GM18499 (cell line): ENCODE measurements at regions not wholly inside any gene's neighbourhood (a gene's known extent, or its start where the extent isn't known, plus 50 kb on each side); places are given as distances from the start of the nearest gene placed in this dataset.

ENCODE experiments used
- ATAC-seq: cut with Tn5 transposase; IDR thresholded peaks from one replicate; pipeline ENCODE4 v1.9.1; 2021; ENCODE audit warnings: moderate number of reproducible peaks; ENCODE audit not compliant: insufficient read depth, unreplicated experiment

DNA sequence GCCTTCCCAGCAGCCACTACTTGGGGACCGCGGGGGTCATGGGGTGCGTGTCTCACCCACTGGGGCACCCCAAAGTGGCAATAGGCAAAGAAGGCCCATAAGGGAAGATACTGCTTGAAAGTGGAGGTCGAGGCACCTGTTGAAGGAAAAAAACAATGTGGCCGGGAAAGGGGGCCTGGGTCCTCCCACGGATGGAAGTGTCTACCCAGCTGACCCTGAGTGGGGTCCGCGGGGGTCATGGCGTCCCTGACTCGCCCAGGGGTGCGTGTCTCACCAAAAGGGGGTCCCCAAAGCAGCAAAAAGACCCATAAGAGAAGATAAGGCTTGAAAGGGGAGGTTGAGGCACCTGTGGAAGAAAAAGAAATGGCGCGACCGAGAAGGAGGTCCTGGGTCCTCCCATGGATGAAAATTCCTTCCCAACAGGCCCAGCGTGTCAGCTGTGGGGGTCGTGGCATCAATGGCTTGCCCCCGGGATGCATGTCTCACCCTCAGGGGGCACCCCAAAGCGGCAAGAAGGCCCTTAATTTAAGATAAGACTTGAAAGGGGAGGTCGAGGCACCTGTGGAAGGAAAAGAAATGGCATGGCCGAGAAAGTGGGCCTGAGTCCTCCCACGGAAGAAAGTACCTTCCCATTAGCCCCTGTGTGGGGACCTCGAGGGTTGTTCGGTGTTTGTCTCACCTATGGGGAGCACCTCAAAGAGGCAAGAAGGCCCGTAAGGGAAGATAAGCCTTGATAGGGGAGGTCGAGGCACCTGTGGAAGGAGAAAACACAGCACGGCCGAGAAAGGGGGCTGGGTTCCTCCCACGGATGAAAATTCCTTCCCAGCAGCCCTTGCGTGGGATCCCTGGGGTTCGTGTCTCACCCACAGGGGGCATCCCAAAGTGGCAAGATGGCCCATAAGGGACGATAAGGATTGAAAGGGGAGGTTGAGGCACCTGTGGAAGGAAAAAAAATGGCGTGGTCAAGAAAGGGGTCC lies 266.0 kb downstream of the ALG10 start:
- no peak for ATAC-seq

DNA sequence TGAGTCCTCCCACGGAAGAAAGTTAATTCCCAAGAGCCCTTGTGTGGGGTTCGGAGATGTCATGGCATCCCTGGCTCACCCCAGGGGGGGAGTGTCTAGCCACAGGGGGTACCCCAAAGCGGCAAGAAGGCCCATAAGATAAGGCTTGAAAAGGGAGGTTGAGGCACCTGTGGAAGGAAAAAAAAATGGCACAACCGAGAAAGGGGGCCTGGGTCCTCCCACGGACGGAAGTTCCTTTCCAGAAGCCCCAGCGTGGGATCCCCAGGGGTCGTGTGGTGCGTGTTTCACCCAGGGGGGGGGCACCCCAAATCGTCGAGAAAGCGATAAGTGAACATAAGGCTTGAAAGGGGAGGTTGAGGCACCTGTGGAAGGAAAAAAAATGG lies 266.7 kb downstream of the ALG10 start:
- ATAC-seq = no peak

DNA sequence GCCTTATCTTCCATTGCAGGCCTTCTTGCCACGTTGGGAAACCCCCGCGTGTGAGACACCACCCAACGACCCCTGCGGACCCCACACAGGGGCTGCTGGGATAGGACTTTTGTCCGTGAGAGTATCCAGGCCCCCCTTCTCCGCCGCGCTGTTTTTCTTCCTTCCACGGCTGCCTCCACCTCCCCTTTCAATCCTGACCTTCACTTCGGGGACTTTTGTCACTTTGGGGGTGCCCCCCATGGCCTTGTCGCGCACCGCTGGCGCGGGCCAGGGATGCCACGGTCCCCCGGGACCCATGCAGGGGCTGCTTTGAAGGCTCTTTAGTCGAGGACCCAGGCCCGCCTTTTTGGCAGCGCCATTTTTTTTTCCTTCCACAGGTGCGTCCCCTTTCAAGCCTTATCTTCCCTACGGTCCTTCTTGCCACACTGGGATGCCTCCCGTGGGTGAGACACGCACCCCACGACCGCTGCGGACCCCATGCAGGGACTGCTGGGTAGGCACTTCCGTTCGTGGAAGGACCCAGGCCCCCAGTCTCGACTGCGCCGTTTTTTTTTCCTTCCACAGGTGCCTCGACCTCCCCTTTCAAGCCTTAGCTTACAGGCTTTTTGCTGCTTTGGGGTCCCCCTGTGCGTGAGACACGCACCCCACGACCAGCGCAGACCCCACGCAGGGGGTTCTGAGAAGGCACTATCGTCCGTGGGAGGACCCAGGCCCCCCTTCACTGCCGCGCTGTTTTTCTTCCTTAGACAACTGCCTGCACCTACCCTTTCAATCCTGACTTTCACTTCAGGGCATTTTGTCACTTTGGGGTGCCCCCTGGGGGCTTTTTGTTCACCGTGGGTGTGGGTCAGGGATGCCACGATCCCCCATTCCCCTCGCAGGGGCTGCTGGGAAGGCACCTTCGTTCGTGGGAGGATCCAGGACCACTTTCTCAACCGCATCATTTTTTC lies 267.4 kb downstream of the ALG10 start:
- ATAC-seq = no peak

DNA sequence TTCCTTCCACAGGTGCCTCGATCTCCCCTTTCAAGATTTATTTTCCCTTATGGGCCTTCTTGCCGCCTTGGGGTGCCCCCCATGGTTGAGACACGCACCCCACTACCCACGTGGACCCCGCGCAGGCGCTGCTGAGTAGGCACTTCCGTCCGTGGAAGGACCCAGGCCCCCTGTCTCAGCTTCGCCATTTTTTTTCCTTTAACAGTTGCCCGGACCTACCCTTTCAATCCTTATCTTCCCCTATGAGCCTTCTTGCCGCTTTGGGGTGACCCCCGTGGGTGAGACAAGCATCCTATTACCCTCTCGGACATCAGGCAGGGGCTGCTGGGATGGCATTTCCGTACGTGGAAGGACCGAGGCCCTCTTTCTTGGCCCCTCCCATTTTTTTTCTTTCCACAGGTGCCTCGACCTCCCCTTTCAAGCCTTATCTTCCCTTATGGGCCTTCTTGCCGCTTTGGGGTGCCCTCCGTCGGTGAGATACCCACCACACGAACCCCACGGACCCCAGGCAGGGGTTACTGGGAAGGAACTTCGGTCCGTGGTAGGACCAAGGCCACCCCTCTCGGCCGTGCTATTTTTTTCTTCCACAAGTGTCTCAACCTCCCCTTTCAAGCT lies 268.2 kb downstream of the ALG10 start:
- no peak for ATAC-seq

DNA sequence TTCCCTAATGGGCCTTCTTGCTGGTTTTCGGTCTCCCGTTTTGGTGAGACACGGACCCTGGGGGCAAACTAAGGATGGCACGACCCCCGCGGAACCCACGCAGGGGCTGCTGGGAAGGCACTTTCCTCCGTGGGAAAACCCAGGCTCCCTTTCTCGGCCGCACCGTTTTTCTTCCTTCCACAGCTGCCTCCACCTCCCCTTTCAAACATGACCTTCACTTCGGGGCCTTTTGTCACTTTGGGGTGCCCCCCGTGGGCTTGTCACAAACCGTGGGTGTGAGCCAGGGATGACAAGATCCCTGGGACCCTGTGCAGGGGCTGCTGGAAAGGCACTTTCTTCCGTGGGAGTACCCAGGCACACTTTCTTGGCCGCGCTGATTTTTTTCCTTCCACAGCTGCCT lies 268.7 kb downstream of the ALG10 start:
- ATAC-seq = no peak

DNA sequence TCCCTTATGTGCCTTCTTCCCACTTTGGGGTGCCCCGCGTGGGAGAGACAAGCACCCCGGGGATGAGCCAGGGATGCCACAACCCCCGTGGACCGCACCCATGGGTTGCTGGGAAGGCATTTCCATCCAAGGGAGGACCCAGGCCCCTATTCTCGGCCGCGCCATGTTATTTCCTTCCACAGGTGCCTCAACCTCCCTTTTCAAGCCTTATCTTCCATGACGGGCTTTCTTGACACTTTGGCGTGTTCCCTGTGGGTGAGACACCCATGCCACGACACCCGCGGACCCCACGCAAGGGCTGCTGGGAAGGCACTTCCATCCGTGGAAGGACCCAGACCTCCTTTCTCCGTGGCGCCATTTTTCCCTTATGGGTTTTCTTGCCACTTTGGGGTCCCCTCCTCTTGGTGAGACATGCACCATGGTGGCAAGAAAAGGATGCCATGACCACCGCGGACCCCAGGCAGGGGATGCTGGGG lies 269.2 kb downstream of the ALG10 start:
- ATAC-seq = no peak

DNA sequence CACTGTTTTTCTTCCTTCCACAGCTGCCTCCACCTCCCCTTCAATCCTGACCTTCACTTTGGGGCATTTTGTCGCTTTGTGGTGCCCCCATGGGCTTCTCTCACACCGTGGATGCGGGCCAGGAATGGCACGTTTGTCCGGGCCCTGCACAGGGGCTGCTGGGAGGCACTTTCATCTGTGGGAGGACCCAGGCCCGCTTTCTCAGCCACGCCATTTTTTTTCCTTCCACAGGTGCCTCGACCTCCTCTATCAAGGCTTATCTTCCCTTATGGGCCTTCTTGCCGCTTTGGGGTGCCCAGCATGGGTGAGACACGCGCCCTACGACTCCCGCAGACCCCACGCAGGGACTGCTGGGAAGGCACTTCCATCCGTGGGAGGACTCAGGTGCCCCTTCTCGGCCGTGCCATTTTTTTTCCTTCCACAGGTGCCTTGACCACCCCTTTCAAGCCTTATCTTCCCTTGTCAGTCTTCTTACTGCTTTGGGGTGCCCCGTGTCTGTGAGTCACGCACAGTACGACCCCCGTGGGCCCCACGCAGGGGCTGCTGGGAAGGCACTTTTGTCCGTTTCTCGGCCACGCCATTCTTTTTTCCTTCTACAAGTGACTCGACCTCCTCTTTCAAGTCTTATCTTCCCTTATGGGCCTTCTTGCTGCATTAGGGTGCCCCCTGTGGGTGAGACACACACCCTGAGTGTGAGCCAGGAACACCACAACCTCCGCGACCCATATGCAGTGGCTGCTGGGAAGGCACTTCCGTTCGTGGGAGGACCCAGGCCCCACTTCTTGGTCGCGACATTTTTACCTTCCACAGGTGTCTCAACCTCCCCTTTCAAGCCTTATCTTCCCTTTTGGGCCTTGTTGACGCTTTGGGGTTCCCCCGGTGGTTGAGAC lies 270.7 kb downstream of the ALG10 start:
- no peak for ATAC-seq

DNA sequence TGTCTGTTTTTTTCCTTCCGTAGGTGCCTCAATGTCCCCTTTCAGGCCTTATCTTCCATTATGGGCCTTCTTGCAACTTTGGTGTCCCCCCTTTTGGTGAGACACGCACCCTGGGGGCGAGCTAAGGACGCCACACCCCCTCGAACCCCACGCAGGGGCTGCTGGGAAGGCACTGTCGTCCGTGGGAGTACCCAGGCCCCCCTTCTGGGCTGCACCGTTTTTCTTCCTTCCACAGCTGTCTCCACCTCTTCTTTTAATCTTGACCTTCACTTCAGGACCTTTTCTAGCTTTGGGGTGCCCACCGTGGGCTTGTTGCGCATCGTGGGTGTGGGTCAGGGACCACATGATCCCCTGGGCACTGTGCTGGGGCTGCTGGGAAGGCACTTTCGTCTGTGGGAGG lies 271.8 kb downstream of the ALG10 start:
- no peak for ATAC-seq

DNA sequence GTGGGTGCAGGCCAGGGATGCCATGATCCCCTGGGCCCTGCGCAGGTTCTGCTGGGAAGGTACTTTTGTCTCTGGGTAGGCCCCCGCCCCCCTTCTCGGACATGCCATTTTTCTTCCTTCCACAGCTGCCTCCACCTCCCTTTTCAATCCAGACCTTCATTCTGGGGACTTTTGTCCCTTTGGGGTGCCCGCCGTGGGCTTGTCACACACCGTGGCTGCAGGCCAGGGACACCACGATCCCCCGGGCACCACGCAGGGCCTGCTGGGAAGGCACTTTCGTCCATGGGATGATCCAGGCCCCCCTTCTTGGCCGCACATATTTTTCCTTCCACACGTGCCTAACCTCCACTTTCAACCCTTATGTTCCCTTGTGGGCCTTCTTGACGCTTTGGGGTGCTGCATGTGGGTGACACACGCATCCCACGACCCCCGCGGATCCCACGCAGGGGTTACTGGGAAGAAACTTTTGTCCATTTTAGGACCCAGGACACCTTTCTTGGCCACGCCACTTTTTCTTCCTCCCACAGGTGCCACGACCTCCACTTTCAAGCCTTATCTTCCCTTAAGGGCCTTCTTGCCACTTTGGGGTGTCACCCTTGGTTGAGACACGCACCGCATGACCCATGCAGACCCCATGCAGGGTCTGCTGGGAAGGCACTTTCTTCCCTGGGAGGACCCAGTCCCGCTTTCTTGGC lies 272.5 kb downstream of the ALG10 start:
- ATAC-seq = no peak

DNA sequence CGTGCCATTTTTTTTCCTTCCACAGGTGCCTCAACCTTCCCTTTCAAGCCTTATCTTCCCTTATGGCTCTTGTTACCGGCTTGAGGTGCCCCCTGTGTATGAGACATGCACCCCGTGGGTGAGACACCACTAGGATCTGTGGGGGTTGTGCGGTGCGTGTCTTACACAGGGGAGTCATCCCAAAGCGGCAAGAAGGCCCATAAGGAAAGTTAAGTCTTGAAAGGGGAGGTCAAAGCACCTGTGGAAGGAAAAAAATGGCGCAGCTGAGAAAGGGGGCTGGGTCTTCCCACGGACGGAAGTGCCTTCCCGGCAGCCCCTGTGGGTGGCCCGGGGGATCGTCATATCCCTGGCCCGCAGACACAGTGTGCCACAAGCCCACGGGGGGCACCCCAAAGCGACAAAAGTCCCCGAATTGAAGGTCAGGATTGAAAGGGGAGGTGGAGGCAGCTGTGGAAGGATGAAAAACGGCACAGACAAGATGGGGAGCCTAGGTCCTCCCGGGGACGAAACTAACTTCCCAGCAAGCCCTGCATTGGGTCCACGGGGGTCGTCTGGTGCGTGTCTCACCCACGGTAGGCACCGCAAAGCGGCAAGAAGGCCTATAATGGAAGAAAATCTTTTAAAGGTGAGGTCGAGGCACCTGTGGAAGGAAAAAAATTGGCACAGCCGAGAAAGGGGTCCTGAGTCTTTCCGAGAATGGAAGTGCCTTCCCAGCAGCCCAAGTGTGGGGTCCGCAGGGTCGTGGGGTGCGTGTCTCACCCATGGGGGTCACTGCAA lies 273.3 kb downstream of the ALG10 start:
- ATAC-seq = no peak

DNA sequence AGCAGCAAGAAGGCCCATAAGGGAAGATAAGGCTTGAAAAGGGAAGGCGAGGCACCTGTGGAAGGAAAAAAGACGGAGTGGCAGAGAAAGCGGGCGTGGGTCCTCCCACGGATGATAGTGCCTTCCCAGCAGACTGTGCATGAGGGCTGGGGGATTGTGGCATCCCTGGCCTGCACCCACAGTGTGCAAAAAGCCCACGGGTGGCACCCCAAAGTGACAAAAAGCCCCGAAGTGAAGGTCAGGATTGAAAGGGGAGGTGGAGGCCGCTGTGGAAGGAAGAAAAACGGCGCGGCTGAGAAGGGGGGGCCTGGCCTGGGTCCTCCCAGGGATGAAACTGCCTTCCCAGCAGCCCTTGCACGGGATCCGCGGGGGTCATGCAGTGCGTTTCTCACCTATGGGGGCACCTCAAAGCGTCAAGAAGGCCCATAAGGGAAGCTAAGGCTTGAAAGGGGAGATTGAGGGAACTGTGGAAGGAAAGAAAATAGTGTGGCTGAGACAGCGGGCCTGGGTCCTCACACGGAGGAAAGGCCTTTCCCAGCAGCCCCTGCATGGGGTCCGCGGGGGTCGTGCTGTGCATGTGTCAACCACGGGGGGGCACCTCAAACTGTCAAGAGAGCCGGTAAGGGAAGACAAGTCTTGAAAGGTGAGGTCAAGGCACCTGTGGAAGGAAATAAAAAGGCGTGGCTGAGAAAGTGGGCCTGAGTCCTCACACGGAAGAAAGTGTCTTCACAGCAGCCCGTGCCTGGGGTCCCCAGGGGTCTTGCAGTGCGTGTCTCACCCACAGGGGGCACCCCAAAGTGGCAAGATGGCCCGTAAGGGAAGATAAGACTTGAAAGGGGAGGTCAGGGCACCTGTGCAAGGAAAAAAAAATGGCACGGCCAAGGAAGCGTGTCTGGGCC lies 274.1 kb downstream of the ALG10 start:
- ATAC-seq = no peak

DNA sequence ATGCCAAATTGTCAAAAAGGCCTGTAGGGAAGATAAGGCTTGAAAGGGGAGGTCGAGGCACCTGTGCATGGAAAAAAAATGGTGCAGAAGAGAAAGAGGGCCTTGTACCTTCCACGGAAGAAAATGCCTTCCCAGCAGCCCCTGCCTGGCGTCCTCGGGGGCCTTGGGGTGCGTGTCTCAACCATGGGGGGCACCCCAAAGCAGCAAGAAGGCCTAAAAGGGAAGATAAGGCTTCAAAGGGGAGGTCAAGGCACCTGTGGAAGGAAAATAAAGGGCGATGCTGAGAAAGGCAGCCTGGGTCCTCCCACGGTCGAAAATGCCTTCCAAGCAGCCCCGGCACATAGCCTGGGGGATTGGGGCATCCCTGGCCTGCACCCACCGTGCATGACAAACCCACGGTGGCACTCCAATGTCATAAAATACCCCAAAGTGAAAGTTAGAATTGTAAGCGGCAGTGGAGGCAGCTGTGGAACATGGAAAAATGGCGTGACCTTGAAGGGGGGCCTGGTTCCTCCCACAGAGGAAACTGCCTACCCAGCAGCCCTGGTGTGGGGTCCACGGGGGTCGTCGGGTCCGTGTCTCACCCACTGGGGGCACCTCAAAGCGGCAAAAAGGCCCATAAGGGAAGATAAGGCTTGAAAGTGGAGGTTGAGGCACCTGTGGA lies 275.0 kb downstream of the ALG10 start:
- ATAC-seq = no peak

DNA sequence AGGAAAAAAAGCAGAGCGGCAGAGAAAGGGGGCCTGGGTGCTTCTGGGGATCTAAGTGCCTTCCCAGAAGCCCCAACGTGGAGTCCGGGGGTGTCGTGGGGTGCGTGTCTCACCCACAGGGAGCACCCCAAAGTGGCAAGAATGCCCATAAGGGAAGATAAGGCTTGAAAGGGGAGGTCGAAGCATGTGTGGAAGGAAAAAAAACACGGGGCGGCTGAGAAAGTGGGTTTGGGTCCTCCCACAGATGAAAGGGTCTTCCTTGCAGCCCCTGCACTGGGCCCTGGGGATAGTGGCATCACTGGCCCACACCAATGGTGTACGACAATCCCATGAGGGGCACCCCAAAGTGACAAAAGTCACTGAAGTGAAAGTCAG lies 275.5 kb downstream of the ALG10 start:
- ATAC-seq = no peak

DNA sequence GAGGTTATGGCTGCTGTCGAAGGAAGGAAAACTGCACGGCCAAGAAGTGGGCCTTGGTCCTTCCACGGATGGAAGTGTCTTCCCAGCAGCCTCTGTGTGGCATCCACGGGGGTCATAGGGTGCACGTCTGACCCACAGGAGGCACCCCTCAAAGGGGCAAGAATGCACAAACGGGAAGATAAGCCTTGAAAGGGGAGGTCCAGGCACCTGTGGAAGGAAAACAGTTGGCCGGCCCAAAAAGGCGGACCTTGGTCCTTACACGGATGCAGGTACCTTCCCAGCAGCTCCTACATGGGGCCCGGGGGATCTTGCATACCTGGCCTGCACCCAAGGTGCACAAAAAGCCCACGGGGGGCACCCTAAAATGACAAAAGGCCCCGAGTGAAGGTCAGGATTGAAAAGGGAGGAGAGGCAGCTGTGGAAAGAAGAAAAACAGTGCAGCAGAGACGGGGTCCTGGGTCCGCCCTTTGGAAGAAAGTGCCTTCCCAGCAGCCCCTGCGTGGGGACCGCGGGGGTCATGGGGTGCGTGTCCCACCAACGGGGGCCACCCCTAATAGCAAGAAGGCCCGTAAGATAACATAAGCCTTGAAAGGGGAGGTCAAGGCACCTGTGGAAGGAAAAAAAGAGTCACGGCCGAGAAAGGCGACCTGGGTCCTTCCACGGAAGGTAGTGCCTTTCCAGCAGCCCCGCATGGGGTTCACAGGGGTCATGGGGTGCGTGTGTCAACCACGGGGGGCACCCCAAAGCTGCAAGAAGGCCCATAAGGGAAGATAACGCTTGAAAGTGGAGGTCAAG lies 276.1 kb downstream of the ALG10 start:
- no peak for ATAC-seq

DNA sequence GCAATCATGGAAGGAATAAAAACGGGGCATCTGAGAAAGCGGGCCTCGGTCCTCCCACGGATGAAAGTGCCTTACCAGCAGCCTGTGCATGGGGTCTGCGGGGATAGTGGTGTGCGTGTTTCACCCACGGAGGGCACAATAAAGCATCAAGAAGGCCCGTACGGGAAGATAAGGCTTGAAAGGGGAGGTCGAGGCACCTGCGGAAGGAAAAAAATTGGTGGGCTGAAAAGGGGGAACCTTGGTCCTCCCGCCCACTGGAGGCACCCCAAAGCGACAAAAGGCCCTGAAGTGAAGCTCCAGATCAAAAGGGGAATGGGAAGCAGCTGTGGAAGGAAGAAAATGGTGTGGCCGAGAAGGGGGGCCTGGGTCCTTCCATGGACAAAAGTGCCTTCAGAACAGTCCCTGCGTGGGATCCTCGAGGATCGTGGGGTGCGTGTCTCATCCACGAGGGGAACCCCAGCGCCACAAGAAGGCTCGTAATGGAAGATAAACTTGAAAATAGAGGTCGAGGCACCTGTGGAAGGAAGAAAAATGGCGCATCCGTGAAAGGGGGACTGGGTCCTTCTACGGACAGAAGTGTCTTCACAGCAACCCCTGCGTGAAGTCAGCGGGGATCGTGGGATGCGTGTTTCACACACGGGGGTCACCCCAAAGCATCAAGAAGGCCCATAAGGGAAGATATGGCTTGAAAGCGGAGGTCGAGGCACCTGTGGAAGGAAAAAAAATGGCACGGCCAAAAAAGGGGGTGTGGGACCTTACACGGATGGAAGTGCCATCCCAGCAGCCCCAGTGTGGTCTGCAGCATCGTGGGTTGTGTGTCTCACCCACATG lies 276.9 kb downstream of the ALG10 start:
- no peak for ATAC-seq
